SKM-1 treated with dmso at 0.1 percent for 144 hours (cell line): ENCODE measurements at regions not wholly inside any gene's neighbourhood (a gene's known extent, or its start where the extent isn't known, plus 50 kb on each side); places are given as distances from the start of the nearest gene placed in this dataset.
"Not testable (repeated sequence)": the region's sequence is repeated elsewhere in the genome, so short reads cannot be mapped to it uniquely, and the experiment has no call there.

ENCODE experiments used
- DNase-seq: peaks from one replicate; lab custom pipeline; 2025; ENCODE audit not compliant: unreplicated experiment; lab: John Stamatoyannopoulos, UW

DNA sequence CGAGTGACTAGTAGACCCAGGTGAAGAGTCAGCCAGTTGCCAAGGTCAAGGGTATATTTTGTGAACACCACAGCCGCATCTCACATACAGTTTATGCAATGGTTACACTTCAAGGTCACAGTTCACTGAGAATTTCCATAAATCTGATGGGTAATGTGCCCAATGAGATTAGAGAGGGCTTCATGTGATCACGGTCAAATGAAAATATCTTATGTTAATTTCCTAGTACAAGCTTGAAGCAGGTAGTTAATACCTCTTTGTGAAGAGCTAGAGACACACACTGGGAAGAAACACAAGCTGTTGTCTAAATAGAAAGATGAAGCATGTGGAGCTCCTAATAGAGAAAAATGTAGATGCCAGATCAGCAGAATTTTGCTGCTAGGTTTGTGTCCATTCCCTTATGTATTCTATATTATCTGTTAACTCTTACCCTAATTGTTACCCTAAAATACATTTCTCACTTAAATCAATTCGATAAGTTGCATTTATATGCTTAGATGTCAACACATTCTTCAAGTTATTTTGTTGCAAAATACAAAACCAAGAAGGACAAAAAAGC, 136.0 kb downstream of the NR2F2 start:
- DNase-seq = no peak

DNA sequence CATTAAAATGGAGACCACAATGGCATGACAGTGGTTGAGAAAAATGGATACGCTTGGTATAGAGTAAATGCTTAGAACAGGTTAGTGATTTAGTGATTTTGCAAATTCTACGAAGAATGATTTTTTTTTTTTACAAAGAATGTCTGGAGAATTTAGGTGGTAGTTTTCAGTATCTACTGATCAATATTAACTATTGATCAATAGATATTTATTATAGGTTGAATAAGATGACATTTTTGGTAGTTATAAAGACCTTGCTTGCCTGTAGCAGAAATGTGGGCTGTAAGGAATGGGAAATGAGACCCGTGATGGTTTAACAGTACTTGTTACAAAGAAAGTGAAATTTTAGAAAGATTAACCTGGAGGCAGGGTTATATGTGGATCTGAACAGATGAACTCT, 137.5 kb downstream of the NR2F2 start:
- no peak for DNase-seq

DNA sequence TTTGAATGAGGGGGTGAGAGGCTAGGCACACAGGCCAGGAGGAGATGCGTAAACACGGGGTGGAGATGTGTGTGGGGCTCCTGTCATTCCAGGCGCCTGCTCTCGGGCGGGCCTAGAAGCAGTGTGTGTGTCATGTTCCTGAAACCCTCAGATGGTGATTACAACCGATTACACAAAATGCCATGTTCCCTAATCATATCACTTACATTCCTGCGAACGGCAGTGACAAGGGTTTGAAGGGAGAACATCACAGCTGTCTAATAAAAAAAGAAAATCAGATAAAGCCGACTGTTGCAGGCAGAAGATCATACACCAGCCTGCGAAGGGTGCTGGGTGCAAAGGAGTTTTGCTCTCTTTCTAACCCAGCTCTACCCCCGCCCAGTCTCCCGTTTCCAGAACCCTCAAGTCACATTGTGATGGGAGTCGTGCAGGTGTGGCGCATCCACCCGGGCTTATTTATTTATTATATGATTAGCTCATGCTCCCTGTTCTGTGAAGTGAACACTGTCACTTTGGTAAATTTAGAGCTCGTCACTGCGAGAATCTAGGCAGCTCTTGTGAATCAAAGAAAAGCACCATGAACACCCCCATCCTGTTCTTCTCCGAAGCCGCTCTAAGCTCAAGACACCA, 140.3 kb downstream of the NR2F2 start:
- DNase-seq = no peak

DNA sequence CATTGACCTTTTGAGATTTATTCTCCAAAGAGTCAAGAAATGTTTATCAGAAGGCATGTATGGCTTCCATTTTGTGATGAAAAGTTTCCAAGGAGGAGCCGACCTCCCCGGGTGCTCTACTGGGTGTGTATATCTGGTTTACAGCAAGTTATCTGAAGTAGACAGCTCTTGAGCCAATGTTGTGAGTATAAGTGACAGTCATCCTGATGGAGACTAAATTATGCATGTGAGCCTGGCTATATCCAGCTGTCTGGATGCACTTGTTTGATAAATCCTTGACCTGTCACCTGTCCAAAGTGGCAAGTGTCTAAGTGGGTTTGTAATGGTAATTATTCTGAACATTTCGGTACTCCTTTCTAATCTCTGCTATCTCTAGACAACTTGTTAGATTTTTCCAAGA, 142.2 kb downstream of the NR2F2 start:
- no peak for DNase-seq

DNA sequence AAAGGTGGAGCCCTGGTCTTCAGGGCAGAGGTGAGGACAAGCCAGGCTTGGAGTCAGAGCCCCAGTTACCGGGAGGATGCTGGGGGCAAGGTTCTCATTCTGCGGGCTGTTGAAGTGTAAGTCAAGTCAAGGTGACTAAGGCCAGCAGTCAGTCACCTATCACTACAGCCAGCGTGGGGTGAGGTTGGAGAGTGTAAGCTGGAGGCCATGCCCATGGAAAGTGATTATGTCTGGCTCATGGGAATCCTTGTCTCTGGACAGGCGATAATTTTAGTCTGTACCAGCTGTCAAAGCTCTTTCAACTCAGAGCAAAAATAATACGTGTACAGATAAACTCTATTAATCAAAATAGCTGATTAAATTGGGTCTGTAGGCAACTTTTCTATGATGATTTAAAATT, 143.1 kb downstream of the NR2F2 start:
- no peak for DNase-seq

DNA sequence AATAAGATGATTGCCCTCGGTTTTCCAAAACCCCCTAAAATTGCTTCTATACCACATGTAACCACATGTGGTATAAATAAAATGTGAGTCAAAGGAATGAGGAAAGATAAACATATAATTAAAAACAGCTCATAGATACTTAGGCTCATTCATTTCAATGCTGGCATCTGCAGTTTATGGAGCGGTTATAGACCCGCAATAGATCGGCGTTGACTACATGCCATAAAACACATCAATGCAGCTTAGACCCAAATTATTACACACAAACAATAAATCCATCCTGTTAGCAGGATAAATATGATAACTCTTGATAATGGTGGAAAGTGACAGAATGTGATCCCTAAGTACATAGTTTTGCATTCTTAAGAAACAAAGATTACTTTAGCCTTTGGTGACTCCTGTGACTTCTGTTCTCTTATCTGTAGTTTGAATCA, 143.7 kb downstream of the NR2F2 start:
- no peak for DNase-seq

DNA sequence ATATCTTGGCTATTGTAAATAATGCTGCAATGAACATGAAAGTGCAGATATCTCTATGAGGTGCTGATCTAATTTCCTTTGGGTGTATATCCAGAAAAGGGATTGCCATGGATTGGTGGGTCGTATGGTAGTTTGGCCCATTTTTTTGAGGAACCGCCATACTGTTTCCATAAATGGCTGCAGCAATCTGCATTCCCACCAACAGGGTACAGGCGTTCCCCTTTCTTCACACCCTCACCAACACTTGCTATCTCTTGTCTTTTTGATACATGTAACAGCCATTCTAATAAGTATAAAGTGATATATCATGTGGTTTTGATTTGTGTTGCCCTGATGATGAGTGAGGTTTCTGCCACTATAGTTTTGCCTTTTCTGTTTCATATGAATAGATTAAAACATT, 146.7 kb downstream of the NR2F2 start:
- DNase-seq = no peak

DNA sequence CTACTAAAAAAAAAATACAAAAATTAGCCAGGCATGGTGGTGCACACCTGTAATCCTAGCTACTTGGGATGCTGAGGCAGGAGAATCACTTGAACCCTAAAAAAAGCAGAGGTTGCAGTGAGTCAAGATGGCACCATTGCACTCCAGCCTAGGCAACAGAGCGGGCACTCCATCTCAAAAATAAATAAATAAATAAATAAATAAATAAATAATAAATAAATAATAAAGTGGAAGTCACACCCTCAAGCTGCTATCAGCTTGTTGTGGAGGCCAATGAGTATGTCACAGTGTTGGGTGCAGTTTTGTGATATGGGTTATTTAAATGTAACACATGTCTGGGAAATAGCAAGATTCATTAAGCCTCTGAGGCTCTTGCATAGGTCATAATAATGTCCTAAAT, 153.9 kb downstream of the NR2F2 start:
- DNase-seq = not testable (repeated sequence)

DNA sequence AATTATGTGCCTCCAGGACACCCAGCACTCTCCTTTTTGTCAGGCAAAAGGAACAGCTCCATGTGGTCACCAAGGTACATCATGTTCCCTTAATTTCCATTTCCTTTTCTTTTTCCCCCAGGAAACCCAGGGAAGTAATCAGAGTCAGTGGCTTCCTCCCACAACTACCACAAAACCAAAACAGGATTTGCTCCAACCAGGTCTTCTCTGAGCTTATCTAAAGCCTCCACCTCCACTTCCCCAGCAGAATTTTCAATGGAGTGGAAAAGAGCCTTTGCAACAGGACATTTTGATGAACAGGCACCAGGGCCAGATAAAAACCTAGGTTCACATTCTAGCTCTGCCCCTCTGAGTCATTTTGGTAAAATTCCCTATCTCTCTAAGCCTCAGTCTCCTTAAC, 154.3 kb downstream of the NR2F2 start:
- DNase-seq = no peak

DNA sequence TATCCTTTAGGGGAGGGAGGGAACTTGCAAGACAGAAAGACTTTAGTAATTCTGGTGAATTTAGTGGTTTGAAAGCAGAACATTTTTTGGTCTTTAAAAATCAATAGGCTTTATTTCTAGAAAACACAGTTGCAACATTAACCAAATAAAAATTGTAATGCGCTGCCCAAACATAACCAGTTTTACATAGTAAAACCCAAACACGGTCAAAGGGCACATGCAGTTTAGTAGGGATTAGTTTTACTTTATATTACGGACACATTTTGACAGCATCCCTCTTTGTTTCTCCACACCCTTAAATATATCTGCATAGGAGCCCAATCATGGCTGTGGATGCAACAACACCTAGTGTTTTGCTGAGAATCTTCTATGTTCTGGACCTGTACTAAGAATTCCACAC, 156.7 kb downstream of the NR2F2 start:
- DNase-seq = no peak

DNA sequence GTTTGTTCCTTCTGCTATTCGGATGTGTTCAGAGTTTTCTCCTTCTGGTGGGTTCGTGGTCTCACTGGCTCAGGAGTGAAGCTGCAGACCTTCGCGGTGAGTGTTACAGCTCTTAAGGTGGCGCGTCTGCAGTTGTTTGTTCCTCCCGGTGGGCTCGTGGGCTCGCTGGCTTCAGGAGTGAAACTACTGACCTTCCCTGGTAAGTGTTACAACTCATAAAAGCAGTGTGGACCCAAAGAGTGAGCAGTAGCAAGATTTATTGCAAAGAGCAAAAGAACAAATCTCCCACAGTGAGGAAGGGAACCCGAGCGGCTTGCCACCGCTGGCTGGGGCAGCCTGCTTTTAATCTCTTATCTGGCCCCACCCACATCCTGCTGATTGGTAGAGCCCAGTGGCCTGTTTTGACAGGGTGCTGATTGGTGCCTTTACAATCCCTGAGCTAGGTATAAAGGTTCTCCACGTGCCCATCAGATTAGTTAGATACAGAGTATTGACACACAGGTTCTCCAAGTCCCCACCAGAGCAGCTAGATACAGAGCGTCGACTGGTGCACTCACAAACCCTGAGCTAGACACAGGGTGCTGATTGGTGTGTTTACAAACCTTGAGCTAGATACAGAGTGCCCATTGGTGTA, 160.7 kb downstream of the NR2F2 start:
- DNase-seq = not testable (repeated sequence)

DNA sequence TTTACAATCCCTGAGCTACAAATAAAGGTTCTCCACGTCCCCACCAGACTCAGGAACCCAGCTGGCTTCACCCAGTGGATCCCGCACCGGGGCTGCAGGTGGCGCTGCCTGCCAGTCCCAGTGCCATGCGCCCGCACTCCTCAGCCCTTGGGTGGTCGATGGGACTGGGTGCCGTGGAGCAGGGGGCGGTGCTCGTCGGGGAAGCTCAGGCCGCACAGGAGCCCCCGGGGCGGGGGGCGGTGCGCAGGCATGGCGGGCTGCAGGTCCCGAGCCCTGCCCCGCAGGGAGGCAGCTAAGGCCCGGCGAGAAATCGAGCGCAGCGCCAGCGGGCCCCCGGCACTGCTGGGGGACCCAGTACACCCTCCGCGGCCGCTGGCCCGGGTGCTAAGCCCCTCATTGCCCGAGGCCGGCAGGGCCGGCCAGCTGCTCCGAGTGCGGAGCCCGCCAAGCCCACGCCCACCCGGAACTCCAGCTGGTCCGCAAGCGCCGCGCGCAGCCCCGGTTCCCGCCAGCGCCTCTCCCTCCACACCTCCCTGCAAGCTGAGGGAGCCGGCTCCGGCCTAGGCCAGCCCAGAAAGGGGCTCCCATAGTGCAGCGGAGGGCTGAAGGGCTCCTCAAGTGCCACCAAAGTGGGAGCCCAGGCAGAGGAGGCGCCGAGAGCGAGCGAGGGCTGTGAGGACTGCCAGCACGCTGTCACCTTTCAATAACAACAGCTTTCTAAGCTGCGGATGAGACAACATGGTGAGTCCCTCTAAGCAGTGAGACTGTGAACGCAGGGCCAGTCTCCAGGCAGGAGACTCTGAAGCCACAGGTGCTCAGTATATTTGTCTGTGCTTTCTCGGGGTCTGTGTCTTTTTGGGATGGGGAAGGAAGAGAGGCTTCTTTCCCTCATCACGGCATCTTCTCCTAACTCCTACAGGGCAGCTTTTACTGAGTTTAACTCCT, 161.5 kb downstream of the NR2F2 start:
- DNase-seq = not testable (repeated sequence)

DNA sequence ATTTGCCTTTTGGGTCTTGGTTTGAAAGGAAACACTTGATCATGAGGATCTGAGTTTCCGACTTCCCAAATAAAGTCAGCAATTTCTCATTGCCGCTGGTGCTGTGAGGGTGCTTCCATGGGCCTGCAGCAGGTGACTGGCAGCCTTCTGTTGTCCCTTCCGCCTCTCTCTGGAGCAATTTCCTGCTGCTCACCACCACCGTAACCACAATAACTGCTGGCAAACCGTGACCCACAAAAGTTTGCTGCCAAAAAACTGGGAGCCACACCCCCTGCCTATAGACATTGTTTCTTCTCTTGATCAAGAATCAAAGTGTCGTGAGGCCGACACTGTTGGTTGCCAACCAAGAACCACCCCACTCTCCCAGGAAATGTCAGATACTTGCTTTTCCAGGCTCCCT, 164.0 kb downstream of the NR2F2 start:
- peak; percentile 23 for DNase-seq

DNA sequence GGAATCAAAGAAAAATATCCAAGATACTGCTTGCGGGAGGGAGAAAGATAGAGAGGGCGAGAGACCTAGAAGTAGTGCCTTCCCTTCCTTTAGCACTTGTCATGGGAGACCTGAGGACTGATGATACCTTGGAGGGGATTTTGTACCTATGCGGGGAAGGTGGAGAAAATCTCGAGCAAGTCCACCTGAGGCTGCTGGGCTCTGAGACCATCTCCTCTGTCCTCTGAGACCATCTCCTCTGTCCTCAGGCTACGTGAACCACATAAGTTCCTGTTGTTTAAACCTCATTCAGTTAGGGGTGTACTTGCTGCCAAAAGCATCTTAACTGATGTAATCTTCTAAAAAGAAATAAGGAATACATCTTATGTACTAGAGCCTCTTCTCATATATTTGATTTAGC, 164.9 kb downstream of the NR2F2 start:
- DNase-seq = no peak

DNA sequence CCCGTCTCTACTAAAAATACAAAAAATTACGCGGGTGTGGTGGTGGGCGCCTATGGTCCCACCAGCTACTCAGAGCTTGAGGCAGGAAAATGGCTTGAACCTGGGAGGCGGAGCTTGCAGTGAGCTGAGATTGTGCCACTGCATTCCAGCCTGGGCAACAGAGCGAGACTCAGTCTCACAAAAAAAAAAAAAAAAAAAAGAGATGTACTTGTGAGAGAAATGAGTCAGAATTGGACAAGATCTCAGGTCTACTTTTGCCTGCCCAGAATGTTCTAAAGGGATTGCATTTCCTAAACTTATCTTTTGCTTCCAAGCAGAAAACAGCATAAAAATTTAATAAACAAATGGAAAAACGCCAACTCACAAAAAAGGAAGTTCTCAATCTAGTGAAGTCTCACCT, 167.5 kb downstream of the NR2F2 start:
- no peak for DNase-seq

DNA sequence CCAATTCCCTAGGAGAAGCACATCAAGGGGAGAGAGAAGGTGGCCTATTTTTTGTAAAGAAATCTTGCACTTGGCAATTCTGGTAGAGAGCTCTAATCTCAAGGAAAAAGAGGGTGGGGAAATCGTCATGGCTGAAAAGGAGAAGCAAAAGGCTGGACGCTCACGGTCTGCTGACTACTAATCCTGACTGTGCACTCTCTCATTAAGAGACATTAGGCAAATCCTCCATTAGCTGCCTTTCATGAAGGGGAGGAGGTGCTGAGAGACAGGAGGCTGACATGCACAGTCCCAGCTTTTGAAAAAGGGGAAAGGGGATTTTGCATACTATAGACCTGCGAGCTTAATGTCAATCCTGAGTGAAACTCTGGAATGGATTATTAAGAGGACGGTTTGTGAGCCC, 170.0 kb downstream of the NR2F2 start:
- DNase-seq = no peak

DNA sequence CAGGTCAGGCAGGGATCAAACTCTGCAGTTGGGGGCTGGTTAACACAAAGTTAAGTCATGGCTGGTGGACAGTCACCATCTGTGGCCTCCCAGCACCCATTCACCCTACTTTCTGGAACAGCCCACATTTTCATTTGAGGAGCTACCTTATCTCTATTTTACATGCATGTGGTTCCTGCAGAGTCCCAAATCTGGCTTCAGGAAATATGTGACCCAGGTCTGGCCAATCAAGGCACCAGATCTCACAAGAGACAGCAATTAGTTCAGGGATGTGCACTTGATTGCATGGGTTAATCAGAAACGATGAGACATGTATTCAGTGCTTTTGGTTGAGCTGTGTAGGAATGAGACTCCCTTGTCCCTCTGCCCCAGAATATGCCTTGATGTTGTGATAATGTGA, 170.9 kb downstream of the NR2F2 start:
- DNase-seq = no peak

DNA sequence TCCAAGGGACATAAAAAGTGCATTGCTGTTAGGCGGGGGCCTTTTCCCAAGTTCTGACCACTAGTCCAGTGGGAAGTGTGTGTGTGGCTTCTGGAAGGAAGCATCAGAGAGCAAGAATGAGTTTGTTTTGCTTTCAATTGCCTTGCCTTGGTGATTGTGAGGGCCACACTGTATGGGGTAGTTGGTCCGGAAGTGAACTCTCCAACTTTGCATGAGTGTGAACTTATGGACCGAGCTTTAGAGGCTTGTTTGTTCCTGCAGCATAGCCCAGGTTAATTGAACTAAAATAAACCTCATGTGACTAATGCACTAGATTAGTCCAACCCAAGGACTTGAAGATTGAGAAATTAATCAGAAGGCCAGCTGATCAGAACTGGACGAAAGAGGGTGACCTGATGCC, 171.7 kb downstream of the NR2F2 start:
- no peak for DNase-seq

DNA sequence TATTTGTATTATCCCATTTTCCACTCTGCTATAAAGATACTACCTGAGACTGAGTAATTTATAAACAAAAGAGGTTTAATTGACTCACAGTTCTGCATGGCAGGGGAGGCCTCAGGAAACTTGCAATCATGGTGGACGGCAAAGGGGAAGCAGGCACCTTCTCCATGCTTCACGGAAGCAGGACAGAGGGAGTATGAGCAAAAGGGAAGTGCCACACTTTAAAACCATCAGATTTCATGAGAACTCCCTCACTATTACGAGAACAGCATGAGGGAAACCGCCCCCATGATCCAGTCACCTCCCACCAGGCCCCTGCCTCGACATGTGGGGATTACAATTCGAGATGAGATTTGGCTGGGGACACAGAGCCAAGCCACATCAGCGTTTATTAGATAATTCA, 172.8 kb downstream of the NR2F2 start:
- no peak for DNase-seq

DNA sequence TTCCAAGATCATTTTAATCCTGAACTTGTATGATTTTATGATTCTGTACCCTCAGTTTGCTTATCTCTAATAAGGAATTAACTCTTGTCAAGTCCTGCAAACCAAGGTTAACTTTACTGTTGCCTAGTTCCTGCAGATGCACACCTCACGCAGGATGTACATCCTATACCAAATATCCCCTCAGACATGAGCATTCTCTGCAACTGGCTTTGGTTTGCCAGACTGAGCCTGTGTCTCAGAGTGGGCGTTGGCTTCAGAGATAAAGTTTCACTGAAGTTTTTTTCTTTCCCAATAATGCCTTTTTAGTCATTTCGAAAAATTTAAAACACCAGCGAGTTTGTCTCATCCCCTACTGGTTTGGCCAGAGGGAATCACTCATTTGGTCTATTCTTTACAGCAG, 173.9 kb downstream of the NR2F2 start:
- DNase-seq = no peak

DNA sequence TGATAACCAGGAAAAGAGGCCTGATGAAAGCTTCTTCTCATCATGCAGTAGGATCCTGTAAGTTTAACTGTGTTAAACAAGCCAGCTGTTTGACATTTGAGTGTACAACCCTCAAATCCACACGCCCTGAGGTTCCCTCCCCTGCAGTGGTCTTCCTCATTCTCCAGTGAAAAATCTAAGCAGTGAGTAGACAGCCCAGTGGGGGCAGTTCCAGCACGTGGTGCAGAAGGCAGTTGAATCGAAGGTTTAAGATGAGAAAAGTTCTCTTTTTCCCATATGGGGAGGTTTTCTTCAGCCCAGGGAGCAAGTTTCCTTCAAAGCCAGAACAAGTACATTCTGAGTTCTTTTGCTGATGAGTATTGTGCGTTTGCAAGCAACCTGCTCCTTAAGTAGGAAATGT, 174.5 kb downstream of the NR2F2 start:
- DNase-seq = no peak
